GM12878 (cell line): ENCODE measurements at regions not wholly inside any gene's neighbourhood (a gene's known extent, or its start where the extent isn't known, plus 50 kb on each side); places are given as distances from the start of the nearest gene placed in this dataset.

Source experiments
- ATAC-seq: fragments of 200-7000 bp; cut with Tn5 transposase; 3 replicates; pipeline ENCODE4 v1.9.1; 2020; ENCODE audit warnings: mild to moderate bottlenecking, moderate library complexity
- BruUV-seq: library from RNA; stranded (reverse); fragments of 400-500 nt; replicated peaks from 2 replicates; lab custom pipeline; 2021; lab: Mats Ljungman, UMichigan
- CTCF ChIA-PET: fragments of 300-600 bp; sonication (Branson Sonifier 250); formaldehyde crosslinking; extraction: SDS; loops from one replicate; lab custom pipeline; 2021; ENCODE audit warnings: inconsistent platforms; lab: Yijun Ruan, JAX
- POLR2A ChIA-PET: fragments of 350-600 bp; formaldehyde crosslinking; extraction: SDS; loops from one replicate; lab custom pipeline; 2021; ENCODE audit warnings: inconsistent platforms; lab: Charles Lee
- RAD21 ChIA-PET: fragments of 300-600 bp; sonication (Branson Sonifier 250); formaldehyde crosslinking; loops from one replicate; lab custom pipeline; 2023; ENCODE audit warnings: antibody characterized with exemption; ENCODE audit not compliant: unreplicated experiment; lab: Charles Lee
- SMC1A ChIA-PET: fragments of 300-600 bp; sonication (Branson Sonifier 250); formaldehyde crosslinking; loops from one replicate; lab custom pipeline; 2023; ENCODE audit not compliant: unreplicated experiment, uncharacterized antibody; lab: Charles Lee
- DNase-seq: peaks from one replicate; pipeline ENCODE4 v3.0.0-alpha.2; 2011; ENCODE audit warnings: low read depth, low spot score
- FAIRE-seq: peaks from 3 replicates; lab custom pipeline; 2011; peaks lifted over from hg19 to GRCh38; lab: Jason Lieb, UNC
- H2AFZ ChIP-seq: 2 replicates; pipeline ENCODE4 v1.6.0; 2011; ENCODE audit warnings: low read depth, low read length, control low read depth; ENCODE audit not compliant: control insufficient read depth
- H3K27ac ChIP-seq: 2 replicates; pipeline ENCODE4 v1.5.1; 2011; ENCODE audit warnings: control low read depth; ENCODE audit not compliant: control insufficient read depth, insufficient read depth
- H3K27me3 ChIP-seq, 2 experiments: replicated peaks in 1 of 2; 2 replicates each; pipeline versions ENCODE4 v1.6.0 to v1.6.1; 2011; ENCODE audit warnings: low read length in 1 of 2; ENCODE audit not compliant: control insufficient read depth in 2 of 2, insufficient read depth in 2 of 2
- H3K36me3 ChIP-seq, 2 experiments: 2 replicates each; pipeline ENCODE4 v1.5.1; 2011; ENCODE audit warnings: low read length in 1 of 2; ENCODE audit not compliant: control insufficient read depth in 2 of 2, insufficient read depth in 2 of 2
- H3K4me1 ChIP-seq: 2 replicates; pipeline ENCODE4 v1.6.1; 2011; ENCODE audit warnings: mild to moderate bottlenecking, low read length, moderate library complexity, mixed read lengths; ENCODE audit not compliant: control insufficient read depth, insufficient read depth
- H3K4me2 ChIP-seq: 2 replicates; pipeline ENCODE4 v1.6.0; 2011; ENCODE audit warnings: control low read depth; ENCODE audit not compliant: control insufficient read depth, insufficient read depth
- H3K4me3 ChIP-seq: fragments of 200-600 bp; sonication (generic); 2 replicates; pipeline ENCODE4 v1.5.1; 2016
- H3K79me2 ChIP-seq: 2 replicates; pipeline ENCODE4 v1.6.0; 2011; ENCODE audit warnings: low read length; ENCODE audit not compliant: control insufficient read depth, insufficient read depth
- H3K9ac ChIP-seq: 2 replicates; pipeline ENCODE4 v1.8.0; 2011; ENCODE audit warnings: low read length, control low read depth, mixed read lengths; ENCODE audit not compliant: control insufficient read depth, insufficient read depth
- H3K9me3 ChIP-seq: replicated peaks from 3 replicates; pipeline ENCODE4 v1.5.1; 2011; ENCODE audit warnings: mild to moderate bottlenecking, low read length; ENCODE audit not compliant: control insufficient read depth, insufficient read depth
- H4K20me1 ChIP-seq: 2 replicates; pipeline ENCODE4 v1.6.0; 2011; ENCODE audit not compliant: control insufficient read depth, insufficient read depth
- CTCF ChIP-seq, 3 experiments: IDR thresholded peaks in 2 of 3; conservative IDR thresholded peaks in 1 of 3; 2 replicates each; pipeline ENCODE4 v1.5.1; 2011; ENCODE audit warnings: low read depth in 3 of 3, low read length in 3 of 3, mild to moderate bottlenecking in 3 of 3, control low read depth in 2 of 3, moderate library complexity in 2 of 3, inconsistent platforms in 1 of 3, mixed read lengths in 1 of 3; ENCODE audit not compliant: control insufficient read depth in 2 of 3, insufficient read depth in 1 of 3; ENCODE audit errors: extremely low read depth in 1 of 3
- IKZF2 ChIP-seq, 2 experiments: fragments of 450-650 bp; IDR thresholded peaks; 2 replicates each; pipeline ENCODE4 v1.6.1; 2017; ENCODE audit warnings: mild to moderate bottlenecking in 2 of 2, moderate library complexity in 2 of 2
- LARP7 ChIP-seq: fragments of 450-650 bp; IDR thresholded peaks from 2 replicates; pipeline ENCODE4 v1.6.1; 2017; ENCODE audit warnings: mild to moderate bottlenecking
- SUPT20H ChIP-seq: IDR thresholded peaks from 2 replicates; pipeline ENCODE4 v1.6.1; 2011; ENCODE audit warnings: low read depth, mild to moderate bottlenecking, low read length, moderate library complexity, borderline replicate concordance; ENCODE audit not compliant: control insufficient read depth
- TAF1 ChIP-seq: IDR thresholded peaks from 2 replicates; pipeline ENCODE4 v1.6.1; 2011; ENCODE audit warnings: mild to moderate bottlenecking, low read depth, low read length, borderline replicate concordance
- TCF12 ChIP-seq: IDR thresholded peaks from 2 replicates; pipeline ENCODE4 v1.6.1; 2011; ENCODE audit warnings: low read depth, mild to moderate bottlenecking, low read length
- ZBTB11 ChIP-seq: fragments of 450-650 bp; formaldehyde crosslinking; IDR thresholded peaks from 2 replicates; pipeline ENCODE4 v1.5.0; 2022; ENCODE audit warnings: mild to moderate bottlenecking, missing genetic modification characterization
- ZSCAN29 ChIP-seq: fragments of 450-650 bp; IDR thresholded peaks from 2 replicates; pipeline ENCODE4 v1.6.1; 2017; ENCODE audit warnings: mild to moderate bottlenecking, moderate library complexity
- WGBS: methylation state at CpG from one replicate; pipeline ENCODE4 v1.1.6; 2016; ENCODE audit warnings: low lambda C conversion rate; ENCODE audit not compliant: insufficient replicate concordance, insufficient coverage; ENCODE audit errors: missing lambda C conversion rate; 5-methylcytosine and 5-hydroxymethylcytosine counted together
- in situ Hi-C: fragments of 300-500 bp; cut with MboI; formaldehyde crosslinking; loops from 9 replicates; pipeline ENCODE4 v1.14.3; 2018; ENCODE audit warnings: mixed read lengths
- intact Hi-C: fragments of 100-400 bp; cut with micrococcal nuclease; formaldehyde crosslinking; loops from one replicate; pipeline ENCODE4 v1.14.2; 2022; ENCODE audit not compliant: unreplicated experiment

- Histone ChIP-seq H4K20me1 (no peaks in the 10 kb centered on the region), H3K27me3 (no peaks in the 10 kb centered on the region), H3K4me1 (no peaks in the 10 kb centered on the region), H3K36me3 (no peaks in the 10 kb centered on the region), H3K9ac (no peak overlapping the region), H3K9me3 (no peaks in the 10 kb centered on the region; the same call in 2 of the 3 replicates), H3K27ac (no peak overlapping the region), H3K4me2 (no peak overlapping the region), H3K79me2 (no peaks in the 10 kb centered on the region), H3K4me3 (no peak overlapping the region), H2AFZ (no peak overlapping the region)
- ATAC-seq (no peak), FAIRE-seq (no peak), DNase-seq (no peak)
- SMC1A ChIA-PET: interaction anchor here (1.0 kb wide), 1 partner anchor 44 kb away, joined by 3 read pairs; no protein-coding TSS in a partner anchor
- TF ChIP-seq TAF1 (no peak), LARP7 (no peak), IKZF2 (IDR thresholded peaks at IDR 0.05) (no peak), SUPT20H (no peak), ZSCAN29 (no peak), ZBTB11 (CRISPR knock-in tag) (no peak), CTCF (IDR thresholded peaks at IDR 0.05 in 2 of 3, conservative IDR thresholded peaks at IDR 0.05 in 1 of 3; ENCODE audit: control insufficient read depth in 2 of 3, extremely low read depth in 1 of 3, insufficient read depth in 1 of 3, low read depth in 3 of 3, low read length in 3 of 3) (no peak), TCF12 (no peak)
- CTCF ChIA-PET: interaction anchor here (1.2 kb wide), 1 partner anchor 15 kb away, joined by 6 read pairs; no protein-coding TSS in a partner anchor
- 23% methylated on average over 2 of the region's 2 CpGs for WGBS
- POLR2A ChIA-PET: interaction anchor here (0.6 kb wide), 1 partner anchor 16 kb away, joined by 3 read pairs; no protein-coding TSS in a partner anchor
- BruUV-seq: no TSS peak
- intact Hi-C loops (no loop called here), in situ Hi-C loops (no loop called here)
- RAD21 ChIA-PET: no interaction called here
These were observed 81.0 kb downstream of the SEMA4F start for GRCh38 chr2:74735009-74735408.
